A549 (cell line): ENCODE measurements at regions not wholly inside any gene's neighbourhood (a gene's known extent, or its start where the extent isn't known, plus 50 kb on each side); places are given as distances from the start of the nearest gene placed in this dataset.

Experiments
- CTCF ChIP-seq: fragments of >200 bp; sonication (Bioruptor Twin); formaldehyde crosslinking; IDR thresholded peaks from 3 replicates; pipeline ENCODE4 v1.5.1; 2016
- ESRRA ChIP-seq: fragments of 150-350 bp; IDR thresholded peaks from 2 replicates; pipeline ENCODE4 v1.6.1; 2014; ENCODE audit warnings: mild to moderate bottlenecking, low read length, borderline replicate concordance
- MYC ChIP-seq: IDR thresholded peaks from 2 replicates; pipeline ENCODE4 v1.6.1; 2012; ENCODE audit warnings: mild to moderate bottlenecking, inconsistent platforms, low read length, improper control_type of control experiment, borderline replicate concordance
- TP53 ChIP-seq: fragments of 250-450 bp; sonication (Bioruptor Pico); IDR thresholded peaks from 2 replicates; pipeline ENCODE4 v1.5.0; 2021; ENCODE audit warnings: mild to moderate bottlenecking, moderate library complexity

GRCh38 chr2:143839456-143839855 lies 680.5 kb downstream of the ZEB2 start:
- no peak for TF ChIP-seq ESRRA
- TF ChIP-seq TP53, result no peak
- TF ChIP-seq MYC, result no peak
- TF ChIP-seq CTCF, result no peak
